Fibroblast of mammary gland (primary cell): ENCODE measurements at regions not wholly inside any gene's neighbourhood (a gene's known extent, or its start where the extent isn't known, plus 50 kb on each side); places are given as distances from the start of the nearest gene placed in this dataset.

ENCODE experiments used
- DNase-seq: peaks from one replicate; pipeline ENCODE4 v3.0.0-alpha.2; 2010; ENCODE audit warnings: low read depth
- H3K4me3 ChIP-seq: 2 replicates; pipeline ENCODE4 v1.5.1; 2011; ENCODE audit warnings: low read depth, mild to moderate bottlenecking, low read length, moderate library complexity; ENCODE audit not compliant: control insufficient read depth
- TF ChIP-seq, protein P1 (sequence below): conservative IDR thresholded peaks from 2 replicates; pipeline ENCODE4 v1.5.1; 2011; ENCODE audit warnings: low read depth, low read length, inconsistent platforms; ENCODE audit not compliant: control insufficient read depth, insufficient read depth

DNA sequence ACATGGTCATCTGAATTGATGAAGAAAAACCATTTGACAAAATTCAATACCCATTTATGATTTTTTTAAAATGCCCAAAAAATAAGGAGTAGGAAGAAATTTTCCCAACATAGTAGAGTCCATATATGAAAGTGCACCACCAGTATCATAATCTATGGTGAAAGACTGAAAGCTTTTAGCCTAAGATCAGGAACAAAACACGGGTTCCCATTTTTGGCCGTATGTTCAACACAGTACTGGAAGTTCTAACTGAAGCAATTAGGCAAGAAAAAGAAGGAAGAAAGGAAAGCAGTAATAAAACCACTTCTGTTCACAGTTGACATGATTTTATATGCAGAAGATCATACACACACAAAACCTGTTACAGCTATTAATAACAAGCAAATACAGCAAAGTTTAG, 227.8 kb upstream of the RAB4A start:
- TF ChIP-seq, protein P1, sequence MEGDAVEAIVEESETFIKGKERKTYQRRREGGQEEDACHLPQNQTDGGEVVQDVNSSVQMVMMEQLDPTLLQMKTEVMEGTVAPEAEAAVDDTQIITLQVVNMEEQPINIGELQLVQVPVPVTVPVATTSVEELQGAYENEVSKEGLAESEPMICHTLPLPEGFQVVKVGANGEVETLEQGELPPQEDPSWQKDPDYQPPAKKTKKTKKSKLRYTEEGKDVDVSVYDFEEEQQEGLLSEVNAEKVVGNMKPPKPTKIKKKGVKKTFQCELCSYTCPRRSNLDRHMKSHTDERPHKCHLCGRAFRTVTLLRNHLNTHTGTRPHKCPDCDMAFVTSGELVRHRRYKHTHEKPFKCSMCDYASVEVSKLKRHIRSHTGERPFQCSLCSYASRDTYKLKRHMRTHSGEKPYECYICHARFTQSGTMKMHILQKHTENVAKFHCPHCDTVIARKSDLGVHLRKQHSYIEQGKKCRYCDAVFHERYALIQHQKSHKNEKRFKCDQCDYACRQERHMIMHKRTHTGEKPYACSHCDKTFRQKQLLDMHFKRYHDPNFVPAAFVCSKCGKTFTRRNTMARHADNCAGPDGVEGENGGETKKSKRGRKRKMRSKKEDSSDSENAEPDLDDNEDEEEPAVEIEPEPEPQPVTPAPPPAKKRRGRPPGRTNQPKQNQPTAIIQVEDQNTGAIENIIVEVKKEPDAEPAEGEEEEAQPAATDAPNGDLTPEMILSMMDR, result no peak
- H3K4me3 ChIP-seq, result no peak overlapping the region
- no peak for DNase-seq

GRCh38 chr1:229046251-229046853, 224.6 kb upstream of the RAB4A start:
- no peak overlapping the region for H3K4me3 ChIP-seq
- DNase-seq, result no peak
- TF ChIP-seq, protein P1, result no peak

DNA sequence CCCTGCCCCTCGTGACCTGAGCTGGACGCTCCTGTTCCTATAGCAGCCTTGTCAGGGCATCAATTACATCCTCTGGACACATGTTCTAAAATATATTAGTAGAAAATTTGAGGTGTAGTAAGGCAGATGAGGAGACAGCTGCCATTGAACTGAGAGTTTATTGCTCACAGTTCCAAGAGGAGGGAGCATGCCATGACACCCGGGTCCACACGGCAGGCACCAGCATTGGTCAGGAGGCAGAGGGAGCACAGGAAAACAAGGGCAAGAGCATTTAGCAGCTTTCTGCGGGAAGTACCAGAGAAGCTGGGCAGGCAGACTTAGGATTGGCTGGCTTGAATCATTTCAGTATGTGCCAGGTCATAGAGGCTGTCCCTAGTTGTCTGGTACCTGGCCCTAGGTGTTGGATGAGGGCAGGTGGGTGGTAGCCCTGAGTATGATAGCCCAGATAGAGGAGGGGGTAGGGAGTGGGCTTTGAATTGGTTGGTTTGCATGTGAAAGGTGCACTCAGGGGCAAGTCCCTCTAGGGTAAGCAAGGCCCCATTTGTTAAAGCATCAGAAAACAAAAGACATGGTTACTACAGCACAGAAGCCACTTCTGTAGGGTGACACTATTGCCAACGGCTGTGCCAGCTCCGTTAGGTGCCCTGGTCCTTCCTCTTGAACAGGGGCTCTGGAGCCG, 223.6 kb upstream of the RAB4A start:
- TF ChIP-seq, protein P1, result no peak
- H3K4me3 ChIP-seq, result no peak overlapping the region
- DNase-seq, result no peak

GRCh38 chr1:229047840-229048620, 222.9 kb upstream of the RAB4A start:
- TF ChIP-seq, protein P1, result no peak
- H3K4me3 ChIP-seq, result no peak overlapping the region
- DNase-seq, result no peak

- DNase-seq, result no peak
- TF ChIP-seq, protein P1, result no peak
- no peak overlapping the region for H3K4me3 ChIP-seq
Measured at GRCh38 chr1:229048896-229049295, 222.0 kb upstream of the RAB4A start.

GRCh38 chr1:229056046-229056445, 214.9 kb upstream of the RAB4A start:
- DNase-seq, result no peak
- TF ChIP-seq, protein P1, result no peak
- H3K4me3 ChIP-seq, result no peak overlapping the region
